HG02884 (cell line): ENCODE measurements at regions not wholly inside any gene's neighbourhood (a gene's known extent, or its start where the extent isn't known, plus 50 kb on each side); places are given as distances from the start of the nearest gene placed in this dataset.

Experiments used
- ATAC-seq: cut with Tn5 transposase; IDR thresholded peaks from one replicate; pipeline ENCODE4 v1.9.1; 2021; ENCODE audit warnings: mild to moderate bottlenecking, moderate library complexity; ENCODE audit not compliant: unreplicated experiment

DNA sequence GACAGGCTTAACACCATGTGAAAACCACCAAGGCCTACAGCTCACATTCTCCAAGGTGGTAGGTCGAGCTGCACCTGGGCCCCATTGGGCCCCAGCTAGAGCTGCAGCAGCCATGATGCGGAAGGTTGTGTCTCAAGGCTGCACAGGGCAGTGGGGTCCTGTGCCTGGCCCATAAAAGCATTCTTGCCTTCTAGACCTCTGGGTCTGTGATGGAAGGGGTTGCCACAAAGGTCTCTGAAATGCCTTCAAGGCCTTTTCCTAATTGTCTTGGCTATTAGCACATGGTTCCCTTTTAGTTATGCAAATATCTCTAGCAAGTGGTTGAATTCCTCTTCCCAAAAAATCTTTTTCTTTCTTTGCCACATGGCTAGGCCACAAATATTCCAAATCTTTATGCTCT lies 52.5 kb upstream of the C11orf58 start:
- no peak for ATAC-seq

DNA sequence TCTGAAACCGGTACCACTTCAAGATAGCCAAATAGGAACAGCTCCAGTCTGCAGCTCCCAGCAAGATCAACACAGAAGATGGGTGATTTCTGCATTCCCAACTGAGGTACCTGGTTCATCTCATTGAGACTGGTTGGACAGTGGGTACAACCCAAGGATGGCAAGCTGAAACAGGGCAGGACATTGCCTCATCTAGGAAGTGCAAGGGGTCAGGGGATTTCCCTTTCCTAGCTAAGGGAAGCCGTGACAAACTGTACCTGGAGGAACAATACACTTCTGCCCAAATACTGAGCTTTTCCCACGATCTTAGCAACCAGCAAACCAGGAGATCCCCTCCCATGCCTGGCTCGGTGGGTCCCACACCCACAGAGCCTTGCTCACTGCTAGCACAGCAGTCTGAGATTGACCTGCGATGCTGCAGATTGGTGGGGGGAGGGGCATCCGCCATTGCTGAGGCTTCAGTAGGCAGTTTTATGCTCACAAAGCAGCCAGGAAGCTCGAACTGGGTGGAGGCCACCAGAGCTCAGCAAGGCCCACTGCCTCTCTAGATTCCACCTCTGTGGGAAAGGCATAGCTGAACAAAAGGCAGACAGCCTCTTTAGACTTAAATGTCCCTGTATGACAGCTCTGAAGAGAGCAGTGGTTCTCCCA lies 59.9 kb upstream of the C11orf58 start:
- ATAC-seq: no peak

DNA sequence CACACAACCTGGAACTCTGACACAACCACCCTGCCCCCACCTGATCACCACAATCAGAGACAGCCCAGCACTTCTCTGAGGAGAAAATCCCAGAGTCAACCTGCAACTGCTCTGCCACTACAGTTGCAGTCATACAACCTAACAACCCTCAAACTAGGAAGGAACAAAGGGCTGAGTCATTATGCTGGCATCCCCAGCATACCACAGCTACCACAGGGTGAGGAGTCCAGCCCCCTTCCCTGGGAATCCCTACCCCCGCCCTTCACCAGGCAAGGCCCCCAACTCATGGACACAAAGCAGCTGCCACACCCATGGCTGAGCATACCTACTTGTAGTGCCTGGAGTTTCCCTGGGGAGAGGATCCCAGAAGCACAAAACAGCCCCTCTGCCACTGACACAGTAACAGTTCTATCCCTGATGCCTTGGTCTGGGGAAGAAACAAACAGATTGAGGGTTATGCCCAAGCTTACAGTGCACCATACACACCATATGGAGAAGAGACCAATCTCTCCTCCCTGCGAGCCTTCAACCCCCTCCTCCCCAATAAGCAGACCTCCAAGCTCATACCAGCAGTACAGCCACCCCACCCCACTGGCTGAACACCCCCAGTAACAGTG lies 68.5 kb upstream of the C11orf58 start:
- no peak for ATAC-seq

DNA sequence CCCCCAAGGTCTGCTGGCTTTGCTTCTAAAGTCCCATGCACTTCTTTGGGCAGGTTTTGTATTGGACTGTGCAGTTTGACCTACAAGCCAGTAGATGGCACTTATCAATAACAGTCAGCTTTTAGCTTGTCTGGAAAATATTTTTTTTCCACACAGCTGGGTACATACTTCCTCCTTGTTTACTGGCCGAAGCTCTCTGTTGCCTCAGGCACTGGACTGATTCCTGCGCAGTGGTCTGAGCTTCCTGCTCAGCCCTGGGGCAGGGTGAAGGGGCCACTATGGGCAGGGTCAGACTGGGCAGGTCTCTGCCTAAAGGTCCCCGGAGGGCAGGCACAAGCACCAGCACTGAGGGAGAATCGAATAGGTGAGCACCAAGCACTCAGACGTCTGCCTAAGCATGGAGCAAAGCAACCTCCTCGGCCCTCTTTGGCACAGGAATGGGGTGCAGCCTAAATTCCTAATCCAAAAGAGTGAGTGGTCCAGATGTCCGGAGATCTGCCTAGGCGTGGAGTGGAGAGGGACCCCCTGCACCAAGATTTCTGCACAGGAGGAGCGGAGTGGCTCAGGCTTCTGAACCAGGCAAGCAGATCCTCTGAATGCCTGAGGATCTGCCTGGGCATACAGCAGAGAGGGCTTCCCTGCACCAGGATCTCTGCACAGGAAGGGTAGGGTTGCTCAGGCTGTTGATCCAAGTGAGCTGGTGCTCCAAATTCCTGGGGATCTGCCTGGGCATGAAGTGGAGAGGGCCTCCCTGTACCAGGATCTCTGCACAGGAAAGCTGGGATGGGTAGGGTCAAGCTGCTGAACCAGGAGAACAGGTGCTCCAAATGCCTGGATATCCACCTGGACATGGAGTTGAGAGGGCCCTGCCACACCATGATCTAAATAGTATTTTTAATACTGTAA lies 105.9 kb upstream of the C11orf58 start:
- peak; percentile 63 for ATAC-seq

DNA sequence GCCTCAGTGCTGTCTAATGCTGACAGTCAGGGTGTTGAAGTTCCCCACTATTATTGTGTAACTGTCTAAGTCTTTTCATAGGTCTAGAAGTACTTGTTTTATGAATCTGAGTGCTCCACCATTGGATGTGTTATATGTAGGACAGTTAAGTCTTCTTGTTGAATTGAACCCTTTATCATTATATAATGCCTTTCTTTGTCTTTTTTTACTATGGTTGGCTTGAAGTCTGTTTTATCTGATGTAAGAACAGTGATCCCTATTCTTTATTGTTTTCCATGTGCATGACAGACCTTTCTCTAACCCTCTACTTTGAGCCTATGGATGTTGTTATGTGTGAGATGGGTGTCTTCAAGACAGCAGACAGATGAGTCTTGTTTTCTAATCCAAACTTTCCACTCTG lies 107.8 kb upstream of the C11orf58 start:
- no peak for ATAC-seq

DNA sequence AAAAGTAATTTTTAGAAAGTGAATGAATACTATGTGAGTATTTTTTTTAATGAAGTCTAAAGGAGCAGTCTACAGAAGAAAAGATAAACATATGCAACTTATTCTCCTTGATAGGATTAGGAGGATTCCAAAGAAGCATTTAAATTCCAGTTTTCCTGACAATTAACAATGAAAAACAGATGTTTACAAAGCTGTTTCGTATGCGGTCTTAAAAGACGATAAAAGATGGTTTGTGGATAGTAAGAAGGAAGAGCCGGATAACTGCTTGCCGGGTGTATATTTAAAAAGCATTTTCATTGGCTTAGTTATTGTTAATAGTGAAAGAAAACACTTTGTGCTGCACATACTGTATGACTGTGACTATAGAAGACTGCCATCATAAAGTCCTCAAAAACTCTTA lies 120.0 kb upstream of the C11orf58 start:
- ATAC-seq: no peak

DNA sequence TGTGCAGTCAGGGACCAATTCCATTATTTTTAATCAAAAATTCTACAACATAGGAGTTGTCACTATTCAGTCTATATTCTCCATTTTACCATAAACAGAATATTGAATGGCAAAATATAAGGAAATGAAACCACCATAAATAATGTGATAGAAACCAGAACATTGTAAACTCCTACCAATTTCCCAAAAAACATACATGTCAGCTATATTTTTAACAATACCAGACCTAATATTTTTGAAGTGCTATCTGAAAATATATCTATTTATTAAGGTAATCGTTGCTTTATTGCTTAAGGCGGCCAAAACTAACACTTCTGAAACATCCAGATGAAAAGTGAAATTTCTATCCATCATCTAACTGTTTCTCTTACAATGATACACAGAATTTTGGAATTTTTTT lies 123.0 kb upstream of the C11orf58 start:
- no peak for ATAC-seq

DNA sequence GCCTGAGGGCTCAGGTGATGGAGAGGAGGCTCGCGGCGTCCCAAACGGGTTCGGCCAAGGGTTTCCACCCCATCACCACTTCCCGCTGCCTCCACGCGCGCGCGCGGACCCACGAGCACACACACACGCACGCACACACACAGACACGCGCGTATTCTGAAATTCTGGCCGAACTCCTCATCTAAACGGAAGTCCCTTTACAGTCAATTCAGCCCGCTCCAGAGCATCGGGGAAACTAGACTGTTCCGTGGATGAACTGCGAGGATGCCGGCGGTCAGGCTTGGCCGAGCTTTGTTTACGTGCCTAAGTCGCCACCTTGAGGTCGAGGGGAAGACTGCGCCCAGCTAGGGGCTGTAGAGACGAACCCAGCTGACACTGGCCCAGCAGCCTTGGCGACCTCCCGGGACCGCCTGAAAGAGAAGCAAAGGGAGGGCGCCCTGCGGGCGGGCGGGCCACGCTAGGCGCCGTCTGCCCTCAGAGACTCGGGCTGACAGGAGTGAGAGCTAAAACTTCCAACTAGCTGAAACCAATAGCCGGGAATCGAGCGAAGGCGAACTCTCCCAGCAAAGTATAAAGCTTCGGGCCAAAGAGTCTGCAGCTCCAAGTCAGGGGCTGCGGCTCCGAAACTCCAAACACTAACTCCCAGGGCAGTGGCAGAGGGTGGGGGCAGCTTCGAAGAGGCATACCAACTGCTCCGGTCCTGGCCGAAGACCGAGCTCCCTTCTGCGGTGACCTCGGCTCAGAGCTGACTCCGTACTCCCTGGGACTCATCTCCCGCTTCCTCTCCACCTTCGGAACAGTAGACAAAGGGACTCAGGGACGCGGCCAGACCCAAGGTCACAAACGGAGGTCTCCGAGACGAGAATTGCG lies 124.7 kb upstream of the C11orf58 start:
- ATAC-seq: peak; percentile 99

DNA sequence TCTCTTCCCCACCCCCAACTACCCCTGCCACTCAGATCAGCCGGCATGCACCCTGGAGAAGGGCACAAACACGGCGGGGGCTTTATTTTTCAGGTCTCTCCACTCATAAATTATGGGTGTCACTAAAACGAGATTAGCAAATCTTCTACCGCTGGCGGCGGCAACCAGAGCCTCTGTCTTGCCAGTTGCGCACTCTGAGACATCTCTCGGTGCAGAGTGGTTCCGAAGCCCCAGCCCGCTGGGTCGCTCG lies 125.3 kb upstream of the C11orf58 start:
- no peak for ATAC-seq

DNA sequence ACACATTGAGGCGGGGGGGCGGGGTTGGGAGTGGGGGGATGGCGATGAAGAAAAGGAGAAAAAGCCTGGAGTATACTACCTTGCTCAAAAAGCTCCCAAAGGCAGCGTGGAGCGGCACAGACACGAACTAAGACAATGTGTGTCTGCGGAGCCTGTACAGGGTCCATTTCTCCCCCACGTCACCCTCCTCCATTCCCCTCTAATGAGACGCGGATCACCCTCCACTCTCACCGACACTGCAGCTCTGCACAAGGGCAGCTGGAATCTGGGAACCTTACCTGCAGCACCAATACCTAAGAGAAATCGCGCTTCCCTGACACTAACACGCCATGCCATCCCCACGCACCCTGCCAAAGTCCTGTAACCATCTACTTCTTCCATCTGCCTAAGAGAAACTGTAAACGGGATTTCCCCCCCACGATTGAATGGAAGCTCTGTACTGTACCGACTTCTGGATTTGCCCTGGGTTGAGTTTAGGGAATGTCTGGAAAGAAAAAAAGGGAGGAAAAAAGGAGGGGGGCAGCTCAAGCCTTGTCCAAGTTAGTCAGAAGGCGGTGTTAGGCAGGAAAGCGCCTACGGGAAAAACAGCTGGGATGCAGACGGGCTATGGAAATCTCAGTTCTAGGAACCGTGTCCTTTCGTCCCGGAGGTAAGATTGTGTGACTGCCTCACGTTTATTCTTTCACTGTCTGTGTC lies 125.7 kb upstream of the C11orf58 start:
- ATAC-seq: no peak

DNA sequence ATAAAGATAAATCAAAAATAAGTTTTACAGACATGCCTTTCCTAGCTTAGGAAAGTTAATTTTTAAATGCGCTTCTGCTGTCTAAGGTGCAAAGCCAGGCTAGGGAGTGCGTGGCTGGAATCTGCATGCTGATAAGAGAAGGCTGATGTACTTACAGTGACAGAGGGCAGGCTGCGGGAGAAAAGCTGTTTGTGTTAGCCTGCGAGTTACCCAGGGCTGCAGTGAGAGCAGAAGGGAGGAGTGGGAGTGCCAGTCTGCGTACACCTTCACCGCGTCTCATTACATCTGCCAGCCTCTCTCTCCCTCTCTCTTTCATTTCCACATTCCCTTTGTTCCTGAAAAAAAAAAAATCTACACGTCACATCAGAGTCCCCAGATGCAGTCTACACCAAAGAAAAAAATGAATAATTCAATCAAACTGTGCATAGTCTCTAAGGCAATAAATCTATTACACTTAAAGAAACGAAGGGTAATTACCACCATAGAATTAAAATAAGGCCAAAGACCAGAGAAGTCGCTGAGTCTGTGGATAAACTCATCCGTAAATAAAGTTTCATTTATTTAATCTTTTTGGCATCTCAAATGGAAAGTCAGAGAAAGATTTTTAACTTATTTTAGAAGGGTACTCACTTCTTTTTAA lies 126.4 kb upstream of the C11orf58 start:
- ATAC-seq: no peak

DNA sequence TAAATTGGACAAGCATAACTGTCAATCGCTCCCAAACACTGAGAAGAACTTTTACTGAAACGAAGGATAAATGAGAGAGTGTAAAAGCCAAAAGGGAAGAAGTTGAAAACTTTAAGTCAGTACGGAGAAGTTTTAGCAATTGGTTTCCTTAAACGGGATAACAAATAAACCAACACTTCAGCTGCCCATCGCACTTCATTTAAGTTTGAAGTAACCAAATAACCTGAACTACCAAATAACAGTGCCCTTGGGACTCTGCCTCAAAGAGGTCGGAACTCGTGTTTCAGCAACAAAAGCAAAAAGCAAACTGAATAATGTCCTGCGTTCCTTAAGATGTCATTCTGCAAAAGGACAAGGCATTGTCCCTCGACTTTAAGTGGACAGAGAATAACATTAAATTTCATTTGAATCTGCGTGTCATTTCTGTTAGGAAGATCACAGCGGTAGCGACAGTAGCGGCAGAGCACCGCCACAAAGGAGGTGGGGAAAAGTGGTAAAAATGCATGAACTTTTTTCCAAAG lies 127.0 kb upstream of the C11orf58 start:
- no peak for ATAC-seq

DNA sequence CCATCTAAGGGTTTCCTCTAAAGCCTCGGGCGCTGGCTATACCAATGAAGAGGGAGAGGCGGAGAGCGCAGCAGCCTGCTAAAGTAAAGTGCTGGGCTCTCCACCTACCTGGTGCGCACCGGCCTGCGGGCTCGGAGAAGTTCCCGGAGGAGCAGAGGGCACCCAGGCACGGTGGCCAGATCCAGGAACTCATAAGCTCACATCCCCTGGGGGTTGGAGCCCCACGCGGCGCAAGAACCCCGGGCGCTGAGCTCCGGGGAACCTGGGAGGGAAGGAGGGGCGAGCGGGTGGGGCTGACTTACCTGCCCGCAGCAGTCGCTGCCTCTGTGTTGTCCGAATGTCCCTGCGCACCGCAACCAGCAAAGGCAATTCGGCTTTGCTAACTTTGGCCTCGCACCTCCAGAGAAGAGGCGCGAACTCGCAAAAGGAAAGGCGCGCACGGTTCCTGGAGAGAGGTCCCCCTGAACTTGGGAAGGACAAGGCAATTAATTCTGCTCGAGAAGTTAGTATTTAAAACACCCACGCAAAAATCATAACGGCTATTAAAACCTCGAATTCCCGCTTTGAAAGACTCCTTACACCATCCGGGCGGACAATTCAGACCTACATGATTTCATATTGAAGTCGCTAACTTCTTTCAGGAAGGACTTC lies 127.6 kb upstream of the C11orf58 start:
- no peak for ATAC-seq

DNA sequence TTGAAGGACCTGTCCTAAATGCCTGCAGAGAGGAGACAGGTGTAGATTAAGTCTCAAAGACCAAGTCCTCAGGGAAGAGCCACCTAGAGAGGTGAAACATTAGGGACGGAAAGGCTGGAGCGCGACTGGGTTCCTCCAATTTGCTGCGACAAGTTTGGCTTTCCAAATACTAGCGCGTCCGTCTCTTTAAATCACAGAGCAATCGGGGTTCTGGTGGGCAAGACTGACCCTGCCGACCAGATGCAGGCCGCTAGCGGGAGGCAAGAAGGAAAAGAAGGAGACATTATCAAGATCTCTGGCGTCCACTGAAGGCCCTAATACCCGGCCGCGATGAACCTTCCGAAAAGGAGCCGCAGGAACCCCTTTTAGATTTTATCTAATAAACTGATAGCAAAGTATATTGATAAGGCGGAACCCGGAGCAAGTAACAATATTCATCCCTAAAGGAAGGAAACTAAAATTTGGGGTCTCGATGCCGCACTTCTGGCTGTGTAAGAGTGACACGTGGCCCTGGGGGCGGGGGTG lies 128.2 kb upstream of the C11orf58 start:
- ATAC-seq: no peak

DNA sequence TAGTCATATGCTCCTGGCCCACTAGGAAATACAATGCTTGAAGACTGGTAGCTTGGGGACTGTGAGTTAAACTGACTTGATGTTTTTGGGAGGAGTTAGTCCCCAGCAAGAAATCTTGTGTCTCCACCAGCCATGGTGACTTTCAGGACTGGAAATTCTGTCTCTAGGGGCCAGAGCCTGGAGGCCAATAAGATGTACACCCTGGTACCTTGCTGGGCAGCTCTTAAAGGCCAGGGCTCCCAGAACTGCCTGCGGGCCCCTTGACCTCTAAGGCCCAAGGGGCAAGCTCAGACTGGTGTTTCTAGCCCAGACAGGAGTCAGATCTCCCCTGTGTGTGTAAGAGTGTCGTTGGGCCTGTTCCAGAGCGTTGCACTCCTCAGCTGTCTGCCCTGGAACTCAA lies 128.7 kb upstream of the C11orf58 start:
- ATAC-seq: no peak

DNA sequence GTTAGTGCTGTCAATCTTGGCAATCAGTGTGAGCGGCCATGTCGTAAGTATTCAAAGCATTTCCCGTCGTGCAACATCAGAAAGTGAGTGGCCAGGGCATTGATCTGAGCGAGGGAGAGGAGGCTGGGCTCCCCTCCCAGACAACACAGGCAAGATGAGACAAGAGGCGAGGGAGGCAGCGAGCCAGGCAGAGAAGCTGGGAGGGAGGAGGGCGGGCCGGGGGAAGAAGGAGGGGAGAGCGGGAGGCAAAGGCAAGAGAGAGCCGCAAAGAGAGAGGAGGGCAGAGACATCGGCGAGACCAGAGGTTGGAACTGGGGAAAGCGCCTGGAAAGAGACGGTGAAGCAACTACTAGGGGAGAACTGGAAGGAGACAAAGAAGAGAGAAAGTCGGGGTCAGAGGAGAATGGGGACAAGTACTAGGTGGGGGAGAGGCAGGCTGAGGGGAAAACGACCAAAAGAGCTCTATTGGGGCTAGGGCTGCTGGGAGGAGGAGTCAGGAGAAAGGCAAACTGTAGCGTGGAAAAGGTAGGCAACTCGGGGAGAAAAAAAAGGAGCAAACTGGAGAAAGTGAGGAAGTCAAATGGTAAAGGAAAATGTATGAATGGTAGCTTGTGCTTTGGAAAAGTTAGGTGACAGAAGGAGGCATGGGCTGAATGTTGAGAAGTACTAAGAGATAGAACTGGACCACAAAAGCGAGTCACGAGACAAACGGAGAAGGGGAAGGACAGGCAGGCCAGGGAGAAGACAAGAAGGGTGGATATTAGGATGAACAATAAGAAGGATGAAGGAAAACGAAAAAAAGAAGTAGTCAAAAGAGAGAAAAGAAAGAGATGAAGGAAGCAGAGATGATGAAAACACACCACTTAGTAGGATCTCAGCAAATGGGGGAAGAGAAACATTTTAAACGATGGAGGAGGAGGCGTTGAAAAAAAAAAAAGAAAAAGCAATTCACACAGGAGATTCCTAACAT lies 130.5 kb upstream of the C11orf58 start:
- ATAC-seq: no peak

DNA sequence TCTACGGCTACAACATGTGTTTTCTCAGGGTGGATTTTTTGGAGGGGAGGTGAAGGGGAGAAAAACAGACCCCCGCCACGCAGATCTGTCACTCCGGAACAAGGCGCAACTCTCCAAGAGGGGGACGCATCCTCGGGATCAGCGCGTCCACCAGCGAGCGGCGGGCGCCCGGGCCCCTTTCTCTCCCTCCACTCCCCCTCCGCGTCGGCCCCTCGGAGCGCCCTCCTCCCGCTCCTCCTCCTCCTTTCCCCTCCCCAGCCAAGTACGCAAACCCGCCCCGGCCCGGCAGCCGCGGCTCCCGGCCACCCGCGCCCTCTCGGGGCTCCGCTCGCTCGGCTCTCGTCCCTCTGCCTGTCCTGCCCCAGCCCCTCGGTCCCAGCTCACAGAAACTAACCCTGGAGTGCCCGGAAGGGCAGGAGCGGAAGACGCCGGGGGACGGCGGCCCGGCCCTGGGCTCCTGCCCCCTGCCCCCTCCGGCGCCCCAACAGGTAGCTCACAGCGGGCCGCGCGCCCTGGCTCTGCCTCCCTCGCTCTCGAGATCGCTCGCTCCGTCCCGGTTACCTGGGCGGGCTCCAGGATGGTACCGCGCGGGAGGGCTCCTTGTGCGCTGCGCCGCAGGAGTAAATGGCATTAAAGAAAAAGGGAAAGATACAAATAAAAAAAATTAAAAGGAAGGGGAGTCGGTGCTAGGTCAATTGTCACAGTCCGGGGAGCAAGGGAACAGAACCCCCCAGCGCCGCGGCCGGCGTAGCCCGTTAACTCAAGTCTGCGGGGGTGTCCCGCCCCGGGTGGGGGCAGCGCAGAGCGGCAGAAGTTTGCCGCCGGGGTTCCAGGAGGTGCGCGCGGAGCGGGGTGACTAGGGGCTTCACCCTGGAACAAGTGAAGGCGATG lies 131.4 kb upstream of the C11orf58 start:
- ATAC-seq: no peak
